WTC11 (cell line): ENCODE measurements at regions not wholly inside any gene's neighbourhood (a gene's known extent, or its start where the extent isn't known, plus 50 kb on each side); places are given as distances from the start of the nearest gene placed in this dataset.
A peak's percentile ranks its signal among the peaks of the same experiment; 100 is the strongest.

Experiments used
- ATAC-seq: fragments of 200-7000 bp; cut with Tn5 transposase; 2 replicates; pipeline ENCODE4 v1.10.0; 2021; ENCODE audit warnings: mild to moderate bottlenecking, moderate library complexity
- CTCF ChIA-PET: fragments of 300-600 bp; sonication (Branson Sonifier 250); formaldehyde crosslinking; loops from one replicate; lab custom pipeline; 2021; ENCODE audit warnings: antibody characterized with exemption; lab: Charles Lee
- POLR2A ChIA-PET: fragments of 350-600 bp; sonication (Branson Sonifier 250); formaldehyde crosslinking; loops from one replicate; lab custom pipeline; 2021; ENCODE audit warnings: antibody characterized with exemption; lab: Charles Lee
- DNase-seq: peaks from one replicate; pipeline ENCODE4 v3.0.0; 2021; ENCODE audit warnings: low spot score
- H3K27ac Mint-ChIP-seq: 2 replicates; pipeline ENCODE4 v1.8.0; 2021; ENCODE audit warnings: mixed read lengths
- H3K27me3 Mint-ChIP-seq: 2 replicates; pipeline ENCODE4 v1.8.0; 2021; ENCODE audit warnings: low read depth, mild to moderate bottlenecking, moderate library complexity, mixed read lengths
- H3K36me3 Mint-ChIP-seq: 2 replicates; pipeline ENCODE4 v1.8.0; 2021; ENCODE audit warnings: mixed read lengths
- H3K4me1 Mint-ChIP-seq: 2 replicates; pipeline ENCODE4 v1.8.0; 2022; ENCODE audit warnings: mixed read lengths
- H3K4me3 Mint-ChIP-seq: 2 replicates; pipeline ENCODE4 v1.8.0; 2021; ENCODE audit warnings: mild to moderate bottlenecking, moderate library complexity, mixed read lengths
- H3K9me3 Mint-ChIP-seq: 2 replicates; pipeline ENCODE4 v1.8.0; 2021; ENCODE audit warnings: mixed read lengths
- CBFB ChIP-seq: sonication (generic); formaldehyde crosslinking; IDR thresholded peaks from 2 replicates; pipeline ENCODE4 v1.8.1; 2022; ENCODE audit warnings: mild to moderate bottlenecking, low read depth, missing genetic modification reagents
- ETV6 ChIP-seq: sonication (generic); formaldehyde crosslinking; IDR thresholded peaks from 2 replicates; pipeline ENCODE4 v1.8.1; 2022; ENCODE audit warnings: mild to moderate bottlenecking, missing genetic modification reagents
- FOXP1 ChIP-seq: sonication (generic); formaldehyde crosslinking; IDR thresholded peaks from 2 replicates; pipeline ENCODE4 v1.8.0; 2022; ENCODE audit warnings: missing genetic modification reagents, mild to moderate bottlenecking, moderate library complexity, borderline replicate concordance
- GABPB1 ChIP-seq: sonication (generic); formaldehyde crosslinking; IDR thresholded peaks from 2 replicates; pipeline ENCODE4 v1.8.1; 2023; ENCODE audit warnings: mild to moderate bottlenecking, missing genetic modification reagents
- JAZF1 ChIP-seq: fragments of 250-450 bp; sonication (Bioruptor Pico); IDR thresholded peaks from 2 replicates; pipeline ENCODE4 v1.9.0; 2021; ENCODE audit warnings: moderate library complexity, mild to moderate bottlenecking, inconsistent platforms
- KAT7 ChIP-seq: sonication (generic); formaldehyde crosslinking; IDR thresholded peaks from 2 replicates; pipeline ENCODE4 v1.8.1; 2023; ENCODE audit warnings: missing genetic modification reagents, mild to moderate bottlenecking, borderline replicate concordance
- MXD4 ChIP-seq: fragments of 250-450 bp; sonication (Bioruptor Pico); IDR thresholded peaks from 2 replicates; pipeline ENCODE4 v1.8.0; 2021; ENCODE audit warnings: mild to moderate bottlenecking, moderate library complexity, borderline replicate concordance
- NFATC4 ChIP-seq: fragments of 250-450 bp; sonication (Bioruptor Pico); IDR thresholded peaks from 2 replicates; pipeline ENCODE4 v1.9.0; 2021; ENCODE audit warnings: mild to moderate bottlenecking
- NFE2L1 ChIP-seq: sonication (generic); formaldehyde crosslinking; IDR thresholded peaks from 2 replicates; pipeline ENCODE4 v1.8.1; 2023; ENCODE audit warnings: missing genetic modification reagents
- NR1H2 ChIP-seq: sonication (generic); formaldehyde crosslinking; IDR thresholded peaks from 2 replicates; pipeline ENCODE4 v1.9.0; 2021; ENCODE audit warnings: mild to moderate bottlenecking, moderate library complexity, missing genetic modification reagents
- TEAD4 ChIP-seq: sonication (generic); formaldehyde crosslinking; IDR thresholded peaks from 2 replicates; pipeline ENCODE4 v1.8.0; 2022; ENCODE audit warnings: mild to moderate bottlenecking, missing genetic modification reagents
- TP53 ChIP-seq: sonication (generic); formaldehyde crosslinking; IDR thresholded peaks from 2 replicates; pipeline ENCODE4 v1.8.1; 2023; ENCODE audit warnings: mild to moderate bottlenecking, missing genetic modification reagents
- ZBTB21 ChIP-seq: sonication (generic); formaldehyde crosslinking; IDR thresholded peaks from 2 replicates; pipeline ENCODE4 v1.8.1; 2023; ENCODE audit warnings: mild to moderate bottlenecking, missing genetic modification reagents, borderline replicate concordance
- ZNF232 ChIP-seq: sonication (generic); formaldehyde crosslinking; IDR thresholded peaks from 2 replicates; pipeline ENCODE4 v1.8.0; 2022; ENCODE audit warnings: mild to moderate bottlenecking, missing genetic modification reagents
- ZNF263 ChIP-seq: sonication (generic); formaldehyde crosslinking; IDR thresholded peaks from 2 replicates; pipeline ENCODE4 v1.8.1; 2022; ENCODE audit warnings: low read depth, mild to moderate bottlenecking, moderate library complexity, missing genetic modification reagents
- TF ChIP-seq, protein P1 (sequence below): sonication (generic); formaldehyde crosslinking; IDR thresholded peaks from 2 replicates; pipeline ENCODE4 v1.8.0; 2022; ENCODE audit warnings: mild to moderate bottlenecking, missing genetic modification reagents
- TF ChIP-seq, protein P2 (sequence below): fragments of 250-450 bp; sonication (Bioruptor Pico); IDR thresholded peaks from 2 replicates; pipeline ENCODE4 v2.1.2; 2022; ENCODE audit warnings: mild to moderate bottlenecking, moderate library complexity
- TF ChIP-seq, protein P3 (sequence below): fragments of 250-450 bp; sonication (Bioruptor Pico); IDR thresholded peaks from 2 replicates; pipeline ENCODE4 v1.9.0; 2021; ENCODE audit warnings: moderate library complexity, mild to moderate bottlenecking, inconsistent platforms, borderline replicate concordance
- TF ChIP-seq, protein P4 (sequence below): sonication (generic); formaldehyde crosslinking; conservative IDR thresholded peaks from 2 replicates; pipeline ENCODE4 v1.8.1; 2022; ENCODE audit warnings: mild to moderate bottlenecking, missing genetic modification reagents
- TF ChIP-seq, protein P5 (sequence below): sonication (generic); formaldehyde crosslinking; IDR thresholded peaks from 2 replicates; pipeline ENCODE4 v1.8.1; 2023; ENCODE audit warnings: mild to moderate bottlenecking, missing genetic modification reagents
- TF ChIP-seq, protein P6 (sequence below): sonication (generic); formaldehyde crosslinking; IDR thresholded peaks from 2 replicates; pipeline ENCODE4 v1.8.1; 2023; ENCODE audit warnings: mild to moderate bottlenecking, missing genetic modification reagents, borderline replicate concordance
- TF ChIP-seq, protein P7 (sequence below): sonication (generic); formaldehyde crosslinking; IDR thresholded peaks from 2 replicates; pipeline ENCODE4 v1.8.0; 2023; ENCODE audit warnings: missing genetic modification reagents

DNA sequence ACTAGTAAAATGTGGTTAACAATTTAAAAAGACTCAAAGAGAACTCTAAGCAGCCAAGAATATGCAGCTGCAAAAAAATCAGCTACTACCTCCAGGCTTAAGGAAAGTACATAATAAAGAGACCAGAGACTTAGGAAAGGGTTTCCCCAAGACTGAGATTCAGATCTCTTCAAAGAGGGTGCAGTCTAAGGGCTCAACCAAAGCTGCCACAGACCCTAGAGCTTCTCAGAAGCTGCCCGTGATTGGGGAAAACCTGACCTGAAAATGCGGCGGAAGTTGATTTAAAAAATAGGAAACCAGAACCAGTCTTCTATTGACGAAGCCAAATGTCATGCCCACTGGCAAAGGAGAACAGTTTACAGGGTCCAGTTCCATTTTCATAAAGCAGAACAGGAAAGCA lies 516.8 kb upstream of the MARCKS start:
- Mint-ChIP-seq H3K36me3 (no peaks in the 10 kb centered on the region), H3K4me3 (no peak overlapping the region), H3K9me3 (peaks cover 2% of the 10 kb centered on the region; the same call in 1 of the 2 replicates), H3K4me1 (peaks cover 26% of the 10 kb centered on the region), H3K27ac (no peak overlapping the region), H3K27me3 (no peaks in the 10 kb centered on the region)
- ChIA-PET POLR2A (no interaction called here), CTCF (interaction anchor here (0.7 kb wide), 1 partner anchor 148 kb away, joined by 3 read pairs; no protein-coding TSS in a partner anchor)
- DNase-seq (no peak), ATAC-seq (no peak; the same call in 1 of the 2 replicates)
- TF ChIP-seq, protein P1, sequence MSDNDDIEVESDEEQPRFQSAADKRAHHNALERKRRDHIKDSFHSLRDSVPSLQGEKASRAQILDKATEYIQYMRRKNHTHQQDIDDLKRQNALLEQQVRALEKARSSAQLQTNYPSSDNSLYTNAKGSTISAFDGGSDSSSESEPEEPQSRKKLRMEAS = no peak
- TF ChIP-seq, protein P2, sequence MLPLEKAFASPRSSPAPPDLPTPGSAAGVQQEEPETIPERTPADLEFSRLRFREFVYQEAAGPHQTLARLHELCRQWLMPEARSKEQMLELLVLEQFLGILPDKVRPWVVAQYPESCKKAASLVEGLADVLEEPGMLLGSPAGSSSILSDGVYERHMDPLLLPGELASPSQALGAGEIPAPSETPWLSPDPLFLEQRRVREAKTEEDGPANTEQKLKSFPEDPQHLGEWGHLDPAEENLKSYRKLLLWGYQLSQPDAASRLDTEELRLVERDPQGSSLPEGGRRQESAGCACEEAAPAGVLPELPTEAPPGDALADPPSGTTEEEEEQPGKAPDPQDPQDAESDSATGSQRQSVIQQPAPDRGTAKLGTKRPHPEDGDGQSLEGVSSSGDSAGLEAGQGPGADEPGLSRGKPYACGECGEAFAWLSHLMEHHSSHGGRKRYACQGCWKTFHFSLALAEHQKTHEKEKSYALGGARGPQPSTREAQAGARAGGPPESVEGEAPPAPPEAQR = no peak

DNA sequence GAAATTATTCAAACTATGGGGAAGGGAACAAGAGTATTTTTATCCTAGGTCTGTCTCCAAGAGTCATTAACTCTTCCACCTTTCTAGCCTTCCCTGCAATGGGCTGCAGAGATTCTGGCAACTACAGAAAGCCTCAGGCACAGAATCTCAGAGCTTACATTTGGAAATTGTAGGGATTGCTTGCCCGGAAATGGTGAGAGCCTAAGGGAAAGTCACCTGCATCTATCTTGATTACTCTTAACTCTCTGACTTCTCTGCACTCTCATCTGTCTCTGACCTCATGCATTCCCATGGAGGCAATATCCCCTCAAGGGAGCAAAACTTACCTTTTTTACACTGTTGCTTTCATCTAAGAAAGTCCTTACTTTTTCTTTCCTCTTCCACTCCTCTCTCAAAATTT lies 513.2 kb upstream of the MARCKS start:
- peak overlapping the region; percentile 2; the same call in 1 of the 2 replicates for H3K27ac Mint-ChIP-seq
- CTCF ChIA-PET = no interaction called here
- no peak overlapping the region for H3K4me3 Mint-ChIP-seq
- DNase-seq = no peak
- peaks cover 30% of the 10 kb centered on the region for H3K4me1 Mint-ChIP-seq
- no peak for ATAC-seq
- no peaks in the 10 kb centered on the region for H3K36me3 Mint-ChIP-seq
- no peaks in the 10 kb centered on the region for H3K9me3 Mint-ChIP-seq
- POLR2A ChIA-PET = no interaction called here
- H3K27me3 Mint-ChIP-seq = no peaks in the 10 kb centered on the region
- TF ChIP-seq FOXP1 (CRISPR knock-in tag) (no peak), ZNF263 (no peak), JAZF1 (CRISPR knock-in tag) (no peak), MXD4 (CRISPR knock-in tag) (no peak), CBFB (CRISPR knock-in tag) (no peak), ETV6 (CRISPR knock-in tag) (no peak), GABPB1 (CRISPR knock-in tag) (no peak), ZBTB21 (CRISPR knock-in tag) (no peak), ZNF232 (CRISPR knock-in tag) (no peak), KAT7 (CRISPR knock-in tag) (no peak), NFE2L1 (CRISPR knock-in tag) (no peak), NFATC4 (CRISPR knock-in tag) (no peak), TP53 (no peak), TEAD4 (CRISPR knock-in tag) (no peak)
- TF ChIP-seq, protein P3, sequence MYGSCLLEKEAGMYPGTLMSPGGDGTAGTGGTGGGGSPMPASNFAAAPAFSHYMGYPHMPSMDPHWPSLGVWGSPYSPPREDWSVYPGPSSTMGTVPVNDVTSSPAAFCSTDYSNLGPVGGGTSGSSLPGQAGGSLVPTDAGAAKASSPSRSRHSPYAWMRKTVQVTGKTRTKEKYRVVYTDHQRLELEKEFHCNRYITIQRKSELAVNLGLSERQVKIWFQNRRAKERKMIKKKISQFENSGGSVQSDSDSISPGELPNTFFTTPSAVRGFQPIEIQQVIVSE (CRISPR knock-in tag) = no peak
- TF ChIP-seq, protein P4, sequence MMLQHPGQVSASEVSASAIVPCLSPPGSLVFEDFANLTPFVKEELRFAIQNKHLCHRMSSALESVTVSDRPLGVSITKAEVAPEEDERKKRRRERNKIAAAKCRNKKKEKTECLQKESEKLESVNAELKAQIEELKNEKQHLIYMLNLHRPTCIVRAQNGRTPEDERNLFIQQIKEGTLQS (CRISPR knock-in tag) = no peak
- TF ChIP-seq, protein P5, sequence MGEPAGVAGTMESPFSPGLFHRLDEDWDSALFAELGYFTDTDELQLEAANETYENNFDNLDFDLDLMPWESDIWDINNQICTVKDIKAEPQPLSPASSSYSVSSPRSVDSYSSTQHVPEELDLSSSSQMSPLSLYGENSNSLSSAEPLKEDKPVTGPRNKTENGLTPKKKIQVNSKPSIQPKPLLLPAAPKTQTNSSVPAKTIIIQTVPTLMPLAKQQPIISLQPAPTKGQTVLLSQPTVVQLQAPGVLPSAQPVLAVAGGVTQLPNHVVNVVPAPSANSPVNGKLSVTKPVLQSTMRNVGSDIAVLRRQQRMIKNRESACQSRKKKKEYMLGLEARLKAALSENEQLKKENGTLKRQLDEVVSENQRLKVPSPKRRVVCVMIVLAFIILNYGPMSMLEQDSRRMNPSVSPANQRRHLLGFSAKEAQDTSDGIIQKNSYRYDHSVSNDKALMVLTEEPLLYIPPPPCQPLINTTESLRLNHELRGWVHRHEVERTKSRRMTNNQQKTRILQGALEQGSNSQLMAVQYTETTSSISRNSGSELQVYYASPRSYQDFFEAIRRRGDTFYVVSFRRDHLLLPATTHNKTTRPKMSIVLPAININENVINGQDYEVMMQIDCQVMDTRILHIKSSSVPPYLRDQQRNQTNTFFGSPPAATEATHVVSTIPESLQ = no peak

DNA sequence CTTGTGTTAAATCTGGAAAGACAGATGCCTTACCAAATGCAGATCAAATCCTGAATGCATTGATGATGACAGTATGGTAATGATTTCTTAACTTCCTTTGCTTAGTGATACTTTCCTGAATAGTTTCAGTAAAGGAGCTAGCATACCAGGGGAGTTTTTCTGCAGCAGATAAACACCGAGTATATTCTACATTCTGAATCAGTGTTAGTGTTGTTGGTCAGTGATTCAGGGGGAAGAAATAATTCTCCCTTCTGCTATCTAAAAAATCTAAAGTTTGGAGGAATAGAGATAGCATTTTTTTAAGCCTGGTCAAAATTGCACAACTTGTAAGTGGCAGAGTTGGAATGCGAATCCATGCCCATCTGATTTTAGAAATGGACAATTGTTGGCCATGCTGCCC lies 512.2 kb upstream of the MARCKS start:
- DNase-seq (no peak), ATAC-seq (no peak)
- peaks cover 21% of the 10 kb centered on the region for H3K4me1 Mint-ChIP-seq
- H3K9me3 Mint-ChIP-seq = no peaks in the 10 kb centered on the region
- ChIA-PET POLR2A (no interaction called here), CTCF (no interaction called here)
- H3K27ac Mint-ChIP-seq = peak overlapping the region; percentile 18; the same call in 1 of the 2 replicates
- no peaks in the 10 kb centered on the region for H3K36me3 Mint-ChIP-seq
- H3K4me3 Mint-ChIP-seq = no peak overlapping the region
- no peaks in the 10 kb centered on the region for H3K27me3 Mint-ChIP-seq
- TF ChIP-seq CBFB (CRISPR knock-in tag) = no peak
- no peak for TF ChIP-seq FOXP1 (CRISPR knock-in tag)
- TF ChIP-seq ETV6 (CRISPR knock-in tag) = no peak
- TF ChIP-seq ZNF232 (CRISPR knock-in tag) = no peak
- TF ChIP-seq, protein P6, sequence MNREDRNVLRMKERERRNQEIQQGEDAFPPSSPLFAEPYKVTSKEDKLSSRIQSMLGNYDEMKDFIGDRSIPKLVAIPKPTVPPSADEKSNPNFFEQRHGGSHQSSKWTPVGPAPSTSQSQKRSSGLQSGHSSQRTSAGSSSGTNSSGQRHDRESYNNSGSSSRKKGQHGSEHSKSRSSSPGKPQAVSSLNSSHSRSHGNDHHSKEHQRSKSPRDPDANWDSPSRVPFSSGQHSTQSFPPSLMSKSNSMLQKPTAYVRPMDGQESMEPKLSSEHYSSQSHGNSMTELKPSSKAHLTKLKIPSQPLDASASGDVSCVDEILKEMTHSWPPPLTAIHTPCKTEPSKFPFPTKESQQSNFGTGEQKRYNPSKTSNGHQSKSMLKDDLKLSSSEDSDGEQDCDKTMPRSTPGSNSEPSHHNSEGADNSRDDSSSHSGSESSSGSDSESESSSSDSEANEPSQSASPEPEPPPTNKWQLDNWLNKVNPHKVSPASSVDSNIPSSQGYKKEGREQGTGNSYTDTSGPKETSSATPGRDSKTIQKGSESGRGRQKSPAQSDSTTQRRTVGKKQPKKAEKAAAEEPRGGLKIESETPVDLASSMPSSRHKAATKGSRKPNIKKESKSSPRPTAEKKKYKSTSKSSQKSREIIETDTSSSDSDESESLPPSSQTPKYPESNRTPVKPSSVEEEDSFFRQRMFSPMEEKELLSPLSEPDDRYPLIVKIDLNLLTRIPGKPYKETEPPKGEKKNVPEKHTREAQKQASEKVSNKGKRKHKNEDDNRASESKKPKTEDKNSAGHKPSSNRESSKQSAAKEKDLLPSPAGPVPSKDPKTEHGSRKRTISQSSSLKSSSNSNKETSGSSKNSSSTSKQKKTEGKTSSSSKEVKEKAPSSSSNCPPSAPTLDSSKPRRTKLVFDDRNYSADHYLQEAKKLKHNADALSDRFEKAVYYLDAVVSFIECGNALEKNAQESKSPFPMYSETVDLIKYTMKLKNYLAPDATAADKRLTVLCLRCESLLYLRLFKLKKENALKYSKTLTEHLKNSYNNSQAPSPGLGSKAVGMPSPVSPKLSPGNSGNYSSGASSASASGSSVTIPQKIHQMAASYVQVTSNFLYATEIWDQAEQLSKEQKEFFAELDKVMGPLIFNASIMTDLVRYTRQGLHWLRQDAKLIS (CRISPR knock-in tag) = no peak
- no peak for TF ChIP-seq MXD4 (CRISPR knock-in tag)
- no peak for TF ChIP-seq NR1H2 (CRISPR knock-in tag)
- TF ChIP-seq, protein P1 = no peak
- TF ChIP-seq, protein P7, sequence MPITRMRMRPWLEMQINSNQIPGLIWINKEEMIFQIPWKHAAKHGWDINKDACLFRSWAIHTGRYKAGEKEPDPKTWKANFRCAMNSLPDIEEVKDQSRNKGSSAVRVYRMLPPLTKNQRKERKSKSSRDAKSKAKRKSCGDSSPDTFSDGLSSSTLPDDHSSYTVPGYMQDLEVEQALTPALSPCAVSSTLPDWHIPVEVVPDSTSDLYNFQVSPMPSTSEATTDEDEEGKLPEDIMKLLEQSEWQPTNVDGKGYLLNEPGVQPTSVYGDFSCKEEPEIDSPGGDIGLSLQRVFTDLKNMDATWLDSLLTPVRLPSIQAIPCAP (CRISPR knock-in tag) = no peak
